GM21390 (cell line): ENCODE measurements at regions not wholly inside any gene's neighbourhood (a gene's known extent, or its start where the extent isn't known, plus 50 kb on each side); places are given as distances from the start of the nearest gene placed in this dataset.
A peak's percentile ranks its signal among the peaks of the same experiment; 100 is the strongest.
"Not testable (repeated sequence)": the region's sequence is repeated elsewhere in the genome, so short reads cannot be mapped to it uniquely, and the experiment has no call there.

Experiments used
- ATAC-seq: cut with Tn5 transposase; IDR thresholded peaks from one replicate; pipeline ENCODE4 v1.9.1; 2021; ENCODE audit not compliant: unreplicated experiment

- not testable (repeated sequence) for ATAC-seq
Observed at GRCh38 chr20:25989686-25990085, 293.0 kb upstream of the ZNF337 start.

- no peak for ATAC-seq
Observed at GRCh38 chr20:25989196-25989595, 292.5 kb upstream of the ZNF337 start.

GRCh38 chr20:25987928-25988560, 291.4 kb upstream of the ZNF337 start:
- not testable (repeated sequence) for ATAC-seq

- ATAC-seq: peak; percentile 73
Observed at GRCh38 chr20:25987073-25987927, 290.6 kb upstream of the ZNF337 start.

- no peak for ATAC-seq
Observed at GRCh38 chr20:25985597-25985996, 288.9 kb upstream of the ZNF337 start.

- no peak for ATAC-seq
Observed at GRCh38 chr20:25984933-25985332, 288.3 kb upstream of the ZNF337 start.

- not testable (repeated sequence) for ATAC-seq
Observed at GRCh38 chr20:25982701-25983100, 286.0 kb upstream of the ZNF337 start.

- ATAC-seq: not testable (repeated sequence)
Observed at GRCh38 chr20:25978450-25979190, 282.0 kb upstream of the ZNF337 start.

GRCh38 chr20:25975816-25976215, 279.2 kb upstream of the ZNF337 start:
- ATAC-seq: not testable (repeated sequence)

GRCh38 chr20:25965203-25965602, 268.6 kb upstream of the ZNF337 start:
- ATAC-seq: not testable (repeated sequence)

- ATAC-seq: not testable (repeated sequence)
Observed at GRCh38 chr20:25953876-25954275, 257.2 kb upstream of the ZNF337 start.

GRCh38 chr20:25935230-25935629, 238.6 kb upstream of the ZNF337 start:
- ATAC-seq: not testable (repeated sequence)

GRCh38 chr20:25932806-25933205, 236.2 kb upstream of the ZNF337 start:
- not testable (repeated sequence) for ATAC-seq

GRCh38 chr20:25932170-25932569, 235.5 kb upstream of the ZNF337 start:
- not testable (repeated sequence) for ATAC-seq

GRCh38 chr20:25902321-25902720, 205.7 kb upstream of the ZNF337 start:
- not testable (repeated sequence) for ATAC-seq

GRCh38 chr20:25898663-25899062, 202.0 kb upstream of the ZNF337 start:
- ATAC-seq: not testable (repeated sequence)

- ATAC-seq: not testable (repeated sequence)
Observed at GRCh38 chr20:25879096-25879495, 182.4 kb upstream of the ZNF337 start.

GRCh38 chr20:25868650-25868979, 172.0 kb upstream of the ZNF337 start:
- not testable (repeated sequence) for ATAC-seq

- ATAC-seq: no peak
Observed at GRCh38 chr20:25867776-25868649, 171.4 kb upstream of the ZNF337 start.

GRCh38 chr20:25867015-25867775, 170.5 kb upstream of the ZNF337 start:
- not testable (repeated sequence) for ATAC-seq
